A549 (cell line): ENCODE measurements at regions not wholly inside any gene's neighbourhood (a gene's known extent, or its start where the extent isn't known, plus 50 kb on each side); places are given as distances from the start of the nearest gene placed in this dataset.

Experiments
- ATAC-seq, 2 experiments: fragments of 200-7000 bp in 1 of 2; fragments of >200 bp in 1 of 2; cut with Nextera tagmentation in 1 of 2; cut with Tn5 transposase in 1 of 2; 3 replicates each; pipeline versions ENCODE4 v1.8.0 to v1.9.1; 2018 to 2020; ENCODE audit warnings: mild to moderate bottlenecking in 1 of 2, moderate library complexity in 1 of 2
- CTCF ChIA-PET: fragments of 300-600 bp; sonication (Branson Sonifier 250); formaldehyde crosslinking; extraction: SDS; loops from one replicate; lab custom pipeline; 2021; ENCODE audit warnings: antibody characterized with exemption, inconsistent platforms; lab: Yijun Ruan, JAX
- POLR2A ChIA-PET: fragments of 350-600 bp; formaldehyde crosslinking; extraction: SDS; loops from one replicate; lab custom pipeline; 2021; ENCODE audit warnings: antibody characterized with exemption, inconsistent platforms; lab: Yijun Ruan, JAX
- DNase-seq, 2 experiments: peaks; one replicate each; pipeline versions ENCODE4 v3.0.0 to v3.0.0-alpha.2; 2011 to 2016; ENCODE audit warnings: low read depth in 1 of 2, low spot score in 1 of 2
- FAIRE-seq: peaks from 2 replicates; lab custom pipeline; 2011; peaks lifted over from hg19 to GRCh38; lab: Jason Lieb, UNC
- H3K27ac ChIP-seq, 2 experiments: fragments of >200 bp; sonication (Bioruptor Twin); formaldehyde crosslinking; 3 replicates each; pipeline ENCODE4 v1.5.1; 2016 to 2017
- H3K4me1 ChIP-seq: fragments of >200 bp; sonication (Bioruptor Twin); formaldehyde crosslinking; 3 replicates; pipeline ENCODE4 v1.6.1; 2016
- H3K4me2 ChIP-seq: fragments of >200 bp; sonication (Bioruptor Twin); formaldehyde crosslinking; 3 replicates; pipeline ENCODE4 v1.6.1; 2016
- H3K4me3 ChIP-seq: fragments of >200 bp; sonication (Bioruptor Twin); formaldehyde crosslinking; 3 replicates; pipeline ENCODE4 v1.5.1; 2016
- H3K9me3 ChIP-seq: fragments of >200 bp; sonication (Bioruptor Twin); formaldehyde crosslinking; 3 replicates; pipeline ENCODE4 v1.6.1; 2016
- BHLHE40 ChIP-seq: IDR thresholded peaks from 2 replicates; pipeline ENCODE4 v1.6.1; 2012; ENCODE audit warnings: low read depth, low read length, inconsistent platforms
- CBX2 ChIP-seq: fragments of 200-600 bp; sonication (generic); IDR thresholded peaks from 2 replicates; pipeline ENCODE4 v1.6.1; 2016; ENCODE audit warnings: low read depth, mild to moderate bottlenecking, borderline replicate concordance
- CEBPB ChIP-seq, 2 experiments: fragments of >200 bp in 1 of 2; sonication (Bioruptor Twin) in 1 of 2; formaldehyde crosslinking in 1 of 2; IDR thresholded peaks; 2 replicates each; pipeline ENCODE4 v1.6.1; 2012 to 2016
- EHF ChIP-seq: fragments of 250-450 bp; sonication (Bioruptor Pico); IDR thresholded peaks from 2 replicates; pipeline ENCODE4 v1.5.0; 2020; ENCODE audit warnings: mild to moderate bottlenecking
- EHMT2 ChIP-seq: fragments of 200-600 bp; sonication (generic); IDR thresholded peaks from 2 replicates; pipeline ENCODE4 v1.6.1; 2016; ENCODE audit warnings: antibody characterized with exemption, low read depth, mild to moderate bottlenecking, moderate library complexity
- ESRRA ChIP-seq: fragments of 150-350 bp; IDR thresholded peaks from 2 replicates; pipeline ENCODE4 v1.6.1; 2014; ENCODE audit warnings: mild to moderate bottlenecking, low read length, borderline replicate concordance
- FOSB ChIP-seq: fragments of 250-450 bp; sonication (Bioruptor Pico); IDR thresholded peaks from 2 replicates; pipeline ENCODE4 v1.5.0; 2020; ENCODE audit warnings: mild to moderate bottlenecking, moderate library complexity
- HDAC2 ChIP-seq: fragments of 200-600 bp; sonication (generic); IDR thresholded peaks from 2 replicates; pipeline ENCODE4 v1.6.1; 2016
- HOXA7 ChIP-seq: fragments of 250-450 bp; sonication (Bioruptor Pico); IDR thresholded peaks from 2 replicates; pipeline ENCODE4 v1.5.0; 2020; ENCODE audit warnings: mild to moderate bottlenecking, moderate library complexity
- HOXB13 ChIP-seq: fragments of 250-450 bp; sonication (Bioruptor Pico); IDR thresholded peaks from 2 replicates; pipeline ENCODE4 v1.5.0; 2020; ENCODE audit warnings: low read depth, mild to moderate bottlenecking, moderate library complexity
- JUN ChIP-seq, 2 experiments: fragments of >200 bp; sonication (Bioruptor Twin); formaldehyde crosslinking; IDR thresholded peaks; 2 replicates in 1 of 2; 3 replicates in 1 of 2; pipeline ENCODE4 v1.6.1; 2016 to 2017
- JUNB ChIP-seq: fragments of >200 bp; sonication (Bioruptor Twin); formaldehyde crosslinking; IDR thresholded peaks from 2 replicates; pipeline ENCODE4 v1.6.1; 2016
- KDM1A ChIP-seq: fragments of 200-600 bp; sonication (generic); IDR thresholded peaks from 2 replicates; pipeline ENCODE4 v1.6.1; 2016; ENCODE audit warnings: low read depth, mild to moderate bottlenecking
- NPAS2 ChIP-seq: fragments of 250-450 bp; sonication (Bioruptor Pico); IDR thresholded peaks from 2 replicates; pipeline ENCODE4 v1.8.0; 2022; ENCODE audit warnings: mild to moderate bottlenecking, moderate library complexity, borderline replicate concordance
- PHF8 ChIP-seq: fragments of 200-600 bp; sonication (generic); IDR thresholded peaks from 2 replicates; pipeline ENCODE4 v1.6.1; 2016; ENCODE audit warnings: low read depth, mild to moderate bottlenecking, antibody characterized with exemption, moderate library complexity, borderline replicate concordance
- POLR2A ChIP-seq: IDR thresholded peaks from 2 replicates; pipeline ENCODE4 v1.6.1; 2012; ENCODE audit warnings: mild to moderate bottlenecking, low read length
- POLR2AphosphoS2 ChIP-seq: conservative IDR thresholded peaks from 2 replicates; pipeline ENCODE4 v1.6.1; 2012; ENCODE audit warnings: low read length, improper control_type of control experiment, inconsistent platforms
- RCOR1 ChIP-seq: fragments of 150-350 bp; IDR thresholded peaks from 2 replicates; pipeline ENCODE4 v1.6.1; 2014; ENCODE audit warnings: antibody characterized with exemption, low read length, low read depth
- SREBF2 ChIP-seq: fragments of 450-650 bp; IDR thresholded peaks from 2 replicates; pipeline ENCODE4 v1.6.1; 2014; ENCODE audit warnings: mild to moderate bottlenecking, moderate library complexity
- ZFP36 ChIP-seq: fragments of 450-650 bp; IDR thresholded peaks from 2 replicates; pipeline ENCODE4 v1.6.1; 2014; ENCODE audit warnings: borderline replicate concordance; ENCODE audit not compliant: partially characterized antibody
- ZNF302 ChIP-seq: fragments of 250-450 bp; sonication (Bioruptor Pico); IDR thresholded peaks from 2 replicates; pipeline ENCODE4 v1.9.0; 2021; ENCODE audit warnings: inconsistent platforms, mild to moderate bottlenecking, moderate library complexity
- ZSCAN20 ChIP-seq: fragments of 250-450 bp; sonication (Bioruptor Pico); IDR thresholded peaks from 2 replicates; pipeline ENCODE4 v1.8.0; 2022; ENCODE audit warnings: mild to moderate bottlenecking, moderate library complexity
- WGBS: methylation state at CpG from one replicate; pipeline ENCODE4 v1.1.6; 2017; ENCODE audit errors: missing lambda C conversion rate; 5-methylcytosine and 5-hydroxymethylcytosine counted together
- TF ChIP-seq, protein P1 (sequence below): fragments of >200 bp; sonication (Bioruptor Twin); formaldehyde crosslinking; IDR thresholded peaks from 3 replicates; pipeline ENCODE4 v1.6.1; 2016
- TF ChIP-seq, protein P2 (sequence below): fragments of 450-650 bp; IDR thresholded peaks from 2 replicates; pipeline ENCODE4 v1.6.1; 2014; ENCODE audit warnings: antibody characterized with exemption
- TF ChIP-seq, protein P3 (sequence below): fragments of >200 bp; sonication (Bioruptor Twin); formaldehyde crosslinking; IDR thresholded peaks from 3 replicates; pipeline ENCODE4 v1.5.1; 2016
- TF ChIP-seq, protein P4 (sequence below): IDR thresholded peaks from 2 replicates; pipeline ENCODE4 v1.6.1; 2012; ENCODE audit warnings: low read depth, borderline replicate concordance
- TF ChIP-seq, protein P5 (sequence below): IDR thresholded peaks from 2 replicates; pipeline ENCODE4 v1.6.1; 2012
- TF ChIP-seq, protein P6 (sequence below): IDR thresholded peaks from 2 replicates; pipeline ENCODE4 v1.6.1; 2012
- TF ChIP-seq, protein P7 (sequence below): fragments of >200 bp; sonication (Bioruptor Twin); formaldehyde crosslinking; IDR thresholded peaks from 2 replicates; pipeline ENCODE4 v1.6.1; 2016

DNA sequence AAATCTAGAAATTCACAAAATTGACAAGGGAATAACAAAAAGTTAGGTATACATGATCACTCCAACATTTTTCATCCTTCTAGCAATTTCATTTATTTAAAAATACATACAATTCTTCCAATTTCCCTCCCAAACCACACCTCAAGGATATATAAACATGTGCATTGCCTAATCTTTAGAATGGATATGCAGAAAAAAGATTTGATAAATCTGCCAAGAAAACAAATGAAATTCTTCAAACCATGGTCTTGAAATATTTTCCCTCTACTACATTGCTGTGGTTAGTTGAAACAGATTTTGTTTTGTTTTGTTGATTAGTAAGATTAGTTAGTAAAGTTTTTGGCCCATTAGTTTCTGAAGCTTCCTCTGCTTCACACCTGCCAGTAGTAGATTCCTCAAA lies 703.3 kb upstream of the CCDC179 start:
- no peak for ATAC-seq
- Histone ChIP-seq H3K27ac (no peak overlapping the region), H3K4me3 (no peak overlapping the region), H3K4me2 (no peak overlapping the region)
- TF ChIP-seq HOXB13 (CRISPR knock-in tag) (no peak), HDAC2 (no peak), POLR2A (no peak), HOXA7 (CRISPR knock-in tag) (no peak), RCOR1 (no peak), NPAS2 (CRISPR knock-in tag) (no peak), JUNB (no peak), EHF (CRISPR knock-in tag) (no peak)
- TF ChIP-seq, protein P1, sequence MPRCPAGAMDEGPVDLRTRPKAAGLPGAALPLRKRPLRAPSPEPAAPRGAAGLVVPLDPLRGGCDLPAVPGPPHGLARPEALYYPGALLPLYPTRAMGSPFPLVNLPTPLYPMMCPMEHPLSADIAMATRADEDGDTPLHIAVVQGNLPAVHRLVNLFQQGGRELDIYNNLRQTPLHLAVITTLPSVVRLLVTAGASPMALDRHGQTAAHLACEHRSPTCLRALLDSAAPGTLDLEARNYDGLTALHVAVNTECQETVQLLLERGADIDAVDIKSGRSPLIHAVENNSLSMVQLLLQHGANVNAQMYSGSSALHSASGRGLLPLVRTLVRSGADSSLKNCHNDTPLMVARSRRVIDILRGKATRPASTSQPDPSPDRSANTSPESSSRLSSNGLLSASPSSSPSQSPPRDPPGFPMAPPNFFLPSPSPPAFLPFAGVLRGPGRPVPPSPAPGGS = no peak
- TF ChIP-seq, all 56 proteins: peak for 0
- no peaks in the 10 kb centered on the region for H3K4me1 ChIP-seq
- FAIRE-seq = no peak
- 0 out of 3 replicates have a peak, but pooled peaks cover 2% of the 10 kb centered on the region for H3K9me3 ChIP-seq
- DNase-seq = no peak
- POLR2A ChIA-PET = no interaction called here
- CTCF ChIA-PET = no interaction called here

DNA sequence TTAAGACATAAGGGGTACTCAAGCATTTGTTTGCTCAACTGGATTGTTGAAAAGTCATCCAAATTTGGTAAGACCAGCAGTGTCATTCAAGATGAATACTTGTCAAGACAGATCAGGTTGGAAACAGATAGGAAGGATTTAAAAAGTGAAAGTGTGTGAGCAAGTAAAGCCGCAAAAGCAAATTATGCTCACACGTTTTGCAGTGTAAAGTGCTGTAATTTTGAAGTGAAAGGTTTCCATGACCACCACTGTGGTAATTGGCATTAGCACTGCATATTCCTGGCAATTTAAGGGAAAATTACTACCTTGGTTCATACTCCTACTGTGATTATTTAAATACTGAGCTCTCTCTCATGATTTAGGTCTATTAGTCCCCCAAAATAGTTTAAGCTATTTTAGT lies 704.1 kb upstream of the CCDC179 start:
- 0 out of 3 replicates have a peak, but pooled peaks cover 2% of the 10 kb centered on the region for H3K9me3 ChIP-seq
- H3K4me1 ChIP-seq = no peaks in the 10 kb centered on the region
- CTCF ChIA-PET = no interaction called here
- ATAC-seq (no peak), DNase-seq (no peak)
- POLR2A ChIA-PET = no interaction called here
- no peak overlapping the region for H3K4me2 ChIP-seq
- 52% methylated on average over 2 of the region's 2 CpGs for WGBS
- no peak for TF ChIP-seq BHLHE40
- TF ChIP-seq RCOR1 = no peak
- TF ChIP-seq, protein P2, sequence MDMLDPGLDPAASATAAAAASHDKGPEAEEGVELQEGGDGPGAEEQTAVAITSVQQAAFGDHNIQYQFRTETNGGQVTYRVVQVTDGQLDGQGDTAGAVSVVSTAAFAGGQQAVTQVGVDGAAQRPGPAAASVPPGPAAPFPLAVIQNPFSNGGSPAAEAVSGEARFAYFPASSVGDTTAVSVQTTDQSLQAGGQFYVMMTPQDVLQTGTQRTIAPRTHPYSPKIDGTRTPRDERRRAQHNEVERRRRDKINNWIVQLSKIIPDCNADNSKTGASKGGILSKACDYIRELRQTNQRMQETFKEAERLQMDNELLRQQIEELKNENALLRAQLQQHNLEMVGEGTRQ = no peak
- TF ChIP-seq EHMT2 = no peak
- no peak for TF ChIP-seq ESRRA
- TF ChIP-seq, all 56 proteins: peak for 0
- Histone ChIP-seq H3K27ac (no peak overlapping the region), H3K4me3 (no peak overlapping the region)
- no peak for FAIRE-seq

DNA sequence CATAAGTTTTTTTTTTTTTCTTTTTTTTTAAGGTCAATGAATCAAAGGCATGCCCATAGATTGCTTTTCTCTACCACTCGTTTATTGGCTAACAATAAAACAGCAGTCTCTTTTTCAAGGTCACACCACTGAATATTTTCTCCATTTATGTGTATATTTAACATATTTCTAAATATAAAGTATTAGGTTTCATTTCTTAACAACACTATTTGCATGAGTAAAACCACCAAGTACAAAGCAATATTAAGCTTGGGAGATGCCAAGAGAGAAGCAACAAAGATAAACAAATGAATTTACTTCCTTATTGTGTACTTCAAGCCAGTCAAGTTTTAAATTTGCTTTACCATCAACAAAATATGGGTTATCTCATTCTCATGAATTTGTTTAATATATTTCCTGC lies 708.9 kb upstream of the CCDC179 start:
- 0 out of 3 replicates have a peak, but pooled peaks cover 2% of the 10 kb centered on the region for H3K9me3 ChIP-seq
- ChIA-PET POLR2A (no interaction called here), CTCF (no interaction called here)
- TF ChIP-seq KDM1A (no peak), HOXA7 (CRISPR knock-in tag) (no peak), ZFP36 (no peak), PHF8 (no peak), JUN (IDR thresholded peaks at IDR 0.05) (no peak), ZNF302 (no peak), POLR2A (no peak), CBX2 (no peak), JUNB (no peak), FOSB (CRISPR knock-in tag) (no peak), SREBF2 (no peak), POLR2AphosphoS2 (no peak), CEBPB (IDR thresholded peaks at IDR 0.05) (no peak), ZSCAN20 (CRISPR knock-in tag) (no peak)
- TF ChIP-seq, protein P3, sequence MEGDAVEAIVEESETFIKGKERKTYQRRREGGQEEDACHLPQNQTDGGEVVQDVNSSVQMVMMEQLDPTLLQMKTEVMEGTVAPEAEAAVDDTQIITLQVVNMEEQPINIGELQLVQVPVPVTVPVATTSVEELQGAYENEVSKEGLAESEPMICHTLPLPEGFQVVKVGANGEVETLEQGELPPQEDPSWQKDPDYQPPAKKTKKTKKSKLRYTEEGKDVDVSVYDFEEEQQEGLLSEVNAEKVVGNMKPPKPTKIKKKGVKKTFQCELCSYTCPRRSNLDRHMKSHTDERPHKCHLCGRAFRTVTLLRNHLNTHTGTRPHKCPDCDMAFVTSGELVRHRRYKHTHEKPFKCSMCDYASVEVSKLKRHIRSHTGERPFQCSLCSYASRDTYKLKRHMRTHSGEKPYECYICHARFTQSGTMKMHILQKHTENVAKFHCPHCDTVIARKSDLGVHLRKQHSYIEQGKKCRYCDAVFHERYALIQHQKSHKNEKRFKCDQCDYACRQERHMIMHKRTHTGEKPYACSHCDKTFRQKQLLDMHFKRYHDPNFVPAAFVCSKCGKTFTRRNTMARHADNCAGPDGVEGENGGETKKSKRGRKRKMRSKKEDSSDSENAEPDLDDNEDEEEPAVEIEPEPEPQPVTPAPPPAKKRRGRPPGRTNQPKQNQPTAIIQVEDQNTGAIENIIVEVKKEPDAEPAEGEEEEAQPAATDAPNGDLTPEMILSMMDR = no peak
- TF ChIP-seq, protein P4, sequence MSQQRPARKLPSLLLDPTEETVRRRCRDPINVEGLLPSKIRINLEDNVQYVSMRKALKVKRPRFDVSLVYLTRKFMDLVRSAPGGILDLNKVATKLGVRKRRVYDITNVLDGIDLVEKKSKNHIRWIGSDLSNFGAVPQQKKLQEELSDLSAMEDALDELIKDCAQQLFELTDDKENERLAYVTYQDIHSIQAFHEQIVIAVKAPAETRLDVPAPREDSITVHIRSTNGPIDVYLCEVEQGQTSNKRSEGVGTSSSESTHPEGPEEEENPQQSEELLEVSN = no peak
- TF ChIP-seq, protein P5, sequence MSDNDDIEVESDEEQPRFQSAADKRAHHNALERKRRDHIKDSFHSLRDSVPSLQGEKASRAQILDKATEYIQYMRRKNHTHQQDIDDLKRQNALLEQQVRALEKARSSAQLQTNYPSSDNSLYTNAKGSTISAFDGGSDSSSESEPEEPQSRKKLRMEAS = no peak
- TF ChIP-seq, protein P6, sequence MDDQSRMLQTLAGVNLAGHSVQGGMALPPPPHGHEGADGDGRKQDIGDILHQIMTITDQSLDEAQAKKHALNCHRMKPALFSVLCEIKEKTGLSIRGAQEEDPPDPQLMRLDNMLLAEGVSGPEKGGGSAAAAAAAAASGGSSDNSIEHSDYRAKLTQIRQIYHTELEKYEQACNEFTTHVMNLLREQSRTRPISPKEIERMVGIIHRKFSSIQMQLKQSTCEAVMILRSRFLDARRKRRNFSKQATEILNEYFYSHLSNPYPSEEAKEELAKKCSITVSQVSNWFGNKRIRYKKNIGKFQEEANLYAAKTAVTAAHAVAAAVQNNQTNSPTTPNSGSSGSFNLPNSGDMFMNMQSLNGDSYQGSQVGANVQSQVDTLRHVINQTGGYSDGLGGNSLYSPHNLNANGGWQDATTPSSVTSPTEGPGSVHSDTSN = no peak
- TF ChIP-seq, protein P7, sequence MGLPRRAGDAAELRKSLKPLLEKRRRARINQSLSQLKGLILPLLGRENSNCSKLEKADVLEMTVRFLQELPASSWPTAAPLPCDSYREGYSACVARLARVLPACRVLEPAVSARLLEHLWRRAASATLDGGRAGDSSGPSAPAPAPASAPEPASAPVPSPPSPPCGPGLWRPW = no peak
- H3K27ac ChIP-seq = no peak overlapping the region
- DNase-seq = no peak
- WGBS = 10% methylated on average over 1 of the region's 1 CpG
- FAIRE-seq = no peak
- H3K4me1 ChIP-seq = no peaks in the 10 kb centered on the region
- ATAC-seq = no peak
- no peak overlapping the region for H3K4me2 ChIP-seq
- no peak overlapping the region for H3K4me3 ChIP-seq
